OCI-LY1 (cell line): ENCODE measurements at regions not wholly inside any gene's neighbourhood (a gene's known extent, or its start where the extent isn't known, plus 50 kb on each side); places are given as distances from the start of the nearest gene placed in this dataset.

ENCODE experiments used
- H2AFZ ChIP-seq: fragments of 200-600 bp; sonication (generic), shearing (Covaris generic); 2 replicates; pipeline ENCODE4 v1.6.0; 2014; ENCODE audit warnings: antibody characterized with exemption, mild to moderate bottlenecking, low read length
- H3F3A ChIP-seq: fragments of 200-600 bp; sonication (generic), shearing (Covaris generic); 2 replicates; pipeline ENCODE4 v1.6.0; 2014; ENCODE audit warnings: mild to moderate bottlenecking, antibody characterized with exemption, low read length, moderate library complexity; ENCODE audit not compliant: insufficient read depth
- H3K27ac ChIP-seq: fragments of 200-600 bp; sonication (generic); 2 replicates; pipeline ENCODE4 v1.5.1; 2014; ENCODE audit warnings: low read length, mixed run types, mild to moderate bottlenecking, low read depth; ENCODE audit not compliant: poor library complexity, severe bottlenecking
- H3K27me3 ChIP-seq: fragments of 200-600 bp; sonication (generic); 2 replicates; pipeline ENCODE4 v1.6.0; 2014; ENCODE audit warnings: antibody characterized with exemption, mild to moderate bottlenecking, low read length, moderate library complexity; ENCODE audit not compliant: insufficient read depth
- H3K36me3 ChIP-seq: fragments of 200-600 bp; sonication (generic); 2 replicates; pipeline ENCODE4 v1.6.1; 2014; ENCODE audit warnings: mild to moderate bottlenecking, antibody characterized with exemption, low read length, moderate library complexity, mixed read lengths; ENCODE audit not compliant: insufficient read depth
- H3K4me1 ChIP-seq: fragments of 200-600 bp; sonication (generic); 2 replicates; pipeline ENCODE4 v1.5.1; 2014; ENCODE audit warnings: mild to moderate bottlenecking, low read length, moderate library complexity; ENCODE audit not compliant: insufficient read depth, severe bottlenecking
- H3K4me2 ChIP-seq: fragments of 200-600 bp; sonication (generic), shearing (Covaris generic); 2 replicates; pipeline ENCODE4 v1.6.1; 2014; ENCODE audit warnings: low read length
- H3K4me3 ChIP-seq: fragments of 200-600 bp; sonication (generic); 2 replicates; pipeline ENCODE4 v1.5.1; 2014; ENCODE audit warnings: low read length, low read depth, mild to moderate bottlenecking, mixed read lengths; ENCODE audit not compliant: poor library complexity, severe bottlenecking
- H3K79me2 ChIP-seq: fragments of 200-600 bp; shearing (Covaris generic); 2 replicates; pipeline ENCODE4 v1.6.1; 2016; ENCODE audit warnings: mixed run types, low read length, mixed read lengths; ENCODE audit not compliant: insufficient read depth
- H3K9ac ChIP-seq: fragments of 200-600 bp; sonication (generic), shearing (Covaris generic); 2 replicates; pipeline ENCODE4 v1.6.1; 2014; ENCODE audit warnings: mild to moderate bottlenecking, low read length, mixed read lengths
- H3K9me2 ChIP-seq: fragments of 200-600 bp; sonication (generic), shearing (Covaris generic); 2 replicates; pipeline ENCODE4 v1.6.1; 2014; ENCODE audit warnings: low read depth, mild to moderate bottlenecking, low read length, mixed read lengths
- H3K9me3 ChIP-seq: fragments of 200-600 bp; shearing (Covaris generic); 2 replicates; pipeline ENCODE4 v1.6.1; 2014; ENCODE audit warnings: low read length, mixed read lengths
- H4K20me1 ChIP-seq: fragments of 200-600 bp; sonication (generic), shearing (Covaris generic); 2 replicates; pipeline ENCODE4 v1.6.0; 2016; ENCODE audit warnings: mild to moderate bottlenecking, low read length; ENCODE audit not compliant: insufficient read depth
- EZH2 ChIP-seq: fragments of 200-600 bp; sonication (generic), shearing (Covaris generic); IDR thresholded peaks from 2 replicates; pipeline ENCODE4 v1.8.0; 2017; ENCODE audit warnings: borderline replicate concordance, mixed run types, mild to moderate bottlenecking, antibody characterized with exemption, low read length, moderate library complexity, mixed read lengths
- TF ChIP-seq, protein P1 (sequence below): fragments of 200-600 bp; sonication (generic), shearing (Covaris generic); IDR thresholded peaks from 2 replicates; pipeline ENCODE4 v1.5.1; 2017; ENCODE audit warnings: mild to moderate bottlenecking, antibody characterized with exemption, low read length, moderate library complexity, mixed read lengths

- no peak overlapping the region for H3K4me2 ChIP-seq
- H3F3A ChIP-seq, result no peaks in the 10 kb centered on the region
- H3K4me3 ChIP-seq, result no peak overlapping the region
- H2AFZ ChIP-seq, result no peak overlapping the region
- H3K27ac ChIP-seq, result no peak overlapping the region
- H3K9me2 ChIP-seq, result no peaks in the 10 kb centered on the region
- no peaks in the 10 kb centered on the region for H3K4me1 ChIP-seq
- no peaks in the 10 kb centered on the region for H3K79me2 ChIP-seq
- no peaks in the 10 kb centered on the region for H3K27me3 ChIP-seq
- no peaks in the 10 kb centered on the region for H3K36me3 ChIP-seq
- H3K9ac ChIP-seq, result no peak overlapping the region
- TF ChIP-seq, protein P1, sequence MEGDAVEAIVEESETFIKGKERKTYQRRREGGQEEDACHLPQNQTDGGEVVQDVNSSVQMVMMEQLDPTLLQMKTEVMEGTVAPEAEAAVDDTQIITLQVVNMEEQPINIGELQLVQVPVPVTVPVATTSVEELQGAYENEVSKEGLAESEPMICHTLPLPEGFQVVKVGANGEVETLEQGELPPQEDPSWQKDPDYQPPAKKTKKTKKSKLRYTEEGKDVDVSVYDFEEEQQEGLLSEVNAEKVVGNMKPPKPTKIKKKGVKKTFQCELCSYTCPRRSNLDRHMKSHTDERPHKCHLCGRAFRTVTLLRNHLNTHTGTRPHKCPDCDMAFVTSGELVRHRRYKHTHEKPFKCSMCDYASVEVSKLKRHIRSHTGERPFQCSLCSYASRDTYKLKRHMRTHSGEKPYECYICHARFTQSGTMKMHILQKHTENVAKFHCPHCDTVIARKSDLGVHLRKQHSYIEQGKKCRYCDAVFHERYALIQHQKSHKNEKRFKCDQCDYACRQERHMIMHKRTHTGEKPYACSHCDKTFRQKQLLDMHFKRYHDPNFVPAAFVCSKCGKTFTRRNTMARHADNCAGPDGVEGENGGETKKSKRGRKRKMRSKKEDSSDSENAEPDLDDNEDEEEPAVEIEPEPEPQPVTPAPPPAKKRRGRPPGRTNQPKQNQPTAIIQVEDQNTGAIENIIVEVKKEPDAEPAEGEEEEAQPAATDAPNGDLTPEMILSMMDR, result no peak
- TF ChIP-seq EZH2, result no peak
- H4K20me1 ChIP-seq, result no peaks in the 10 kb centered on the region
- H3K9me3 ChIP-seq, result no peaks in the 10 kb centered on the region
These were observed 265.4 kb upstream of the KCNMB2 start for GRCh38 chr3:178270838-178271237.

DNA sequence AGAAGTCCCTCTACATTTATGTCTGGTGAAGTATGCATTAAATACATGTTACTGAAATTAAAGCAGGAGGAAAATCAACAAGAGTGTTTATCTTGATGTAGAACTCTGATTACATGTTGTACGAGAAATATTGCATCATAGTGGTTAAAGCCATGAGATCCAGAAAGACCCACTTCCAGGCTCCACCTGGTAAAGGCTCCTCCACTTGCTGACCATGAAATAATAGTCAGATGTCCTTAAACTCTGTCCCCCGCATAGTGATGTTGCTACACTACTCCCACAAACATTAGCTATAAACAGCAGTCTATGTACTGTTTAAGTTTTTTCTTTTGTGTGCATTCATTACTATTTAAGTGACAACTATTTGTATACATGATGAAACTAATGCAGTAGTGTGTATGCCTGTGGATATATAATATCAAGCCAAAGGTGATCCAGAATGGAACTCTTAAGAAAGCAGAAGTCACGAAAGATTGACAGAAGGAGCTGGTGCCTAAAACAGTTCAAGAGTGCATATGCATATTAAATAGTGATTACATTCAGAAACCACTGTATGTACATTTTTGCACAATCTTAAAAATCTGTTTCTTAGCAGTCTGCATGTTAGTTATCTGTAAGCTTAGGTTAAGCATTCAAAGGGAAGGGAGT, 264.4 kb upstream of the KCNMB2 start:
- H2AFZ ChIP-seq, result no peak overlapping the region
- no peaks in the 10 kb centered on the region for H4K20me1 ChIP-seq
- TF ChIP-seq EZH2, result no peak
- TF ChIP-seq, protein P1, result no peak
- H3K4me3 ChIP-seq, result no peak overlapping the region
- no peak overlapping the region for H3K27ac ChIP-seq
- H3K9me2 ChIP-seq, result no peaks in the 10 kb centered on the region
- H3K27me3 ChIP-seq, result no peaks in the 10 kb centered on the region
- H3K36me3 ChIP-seq, result no peaks in the 10 kb centered on the region
- no peaks in the 10 kb centered on the region for H3K4me1 ChIP-seq
- no peak overlapping the region for H3K9ac ChIP-seq
- no peak overlapping the region for H3K4me2 ChIP-seq
- no peaks in the 10 kb centered on the region for H3K9me3 ChIP-seq
- H3F3A ChIP-seq, result no peaks in the 10 kb centered on the region
- H3K79me2 ChIP-seq, result no peaks in the 10 kb centered on the region

GRCh38 chr3:178272841-178273240, 263.4 kb upstream of the KCNMB2 start:
- Histone ChIP-seq H2AFZ (no peak overlapping the region), H3K27ac (no peak overlapping the region), H3K4me2 (no peak overlapping the region), H3K9me2 (no peaks in the 10 kb centered on the region), H3K27me3 (no peaks in the 10 kb centered on the region), H3K4me1 (no peaks in the 10 kb centered on the region), H3K9me3 (no peaks in the 10 kb centered on the region), H4K20me1 (no peaks in the 10 kb centered on the region), H3F3A (no peaks in the 10 kb centered on the region), H3K4me3 (no peak overlapping the region), H3K9ac (no peak overlapping the region), H3K79me2 (no peaks in the 10 kb centered on the region), H3K36me3 (no peaks in the 10 kb centered on the region)
- no peak for TF ChIP-seq EZH2
- TF ChIP-seq, protein P1, result no peak
